ENCODE measurements at regions not wholly inside any gene's neighbourhood (a gene's known extent, or its start where the extent isn't known, plus 50 kb on each side); places are given as distances from the start of the nearest gene placed in this dataset.

GRCh38 chr13:84400706-84401105 lies 518.4 kb upstream of the SLITRK1 start:
- no peak for TF ChIP-seq EZH2 (IDR thresholded peaks at IDR 0.05; ENCODE audit: borderline replicate concordance, low read depth, low read length, severe bottlenecking)
- TF ChIP-seq, protein P1, sequence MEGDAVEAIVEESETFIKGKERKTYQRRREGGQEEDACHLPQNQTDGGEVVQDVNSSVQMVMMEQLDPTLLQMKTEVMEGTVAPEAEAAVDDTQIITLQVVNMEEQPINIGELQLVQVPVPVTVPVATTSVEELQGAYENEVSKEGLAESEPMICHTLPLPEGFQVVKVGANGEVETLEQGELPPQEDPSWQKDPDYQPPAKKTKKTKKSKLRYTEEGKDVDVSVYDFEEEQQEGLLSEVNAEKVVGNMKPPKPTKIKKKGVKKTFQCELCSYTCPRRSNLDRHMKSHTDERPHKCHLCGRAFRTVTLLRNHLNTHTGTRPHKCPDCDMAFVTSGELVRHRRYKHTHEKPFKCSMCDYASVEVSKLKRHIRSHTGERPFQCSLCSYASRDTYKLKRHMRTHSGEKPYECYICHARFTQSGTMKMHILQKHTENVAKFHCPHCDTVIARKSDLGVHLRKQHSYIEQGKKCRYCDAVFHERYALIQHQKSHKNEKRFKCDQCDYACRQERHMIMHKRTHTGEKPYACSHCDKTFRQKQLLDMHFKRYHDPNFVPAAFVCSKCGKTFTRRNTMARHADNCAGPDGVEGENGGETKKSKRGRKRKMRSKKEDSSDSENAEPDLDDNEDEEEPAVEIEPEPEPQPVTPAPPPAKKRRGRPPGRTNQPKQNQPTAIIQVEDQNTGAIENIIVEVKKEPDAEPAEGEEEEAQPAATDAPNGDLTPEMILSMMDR (IDR thresholded peaks at IDR 0.05; ENCODE audit: borderline replicate concordance, extremely low read depth, low read length, poor library complexity, severe bottlenecking): no peak
